ENCODE measurements at regions not wholly inside any gene's neighbourhood (a gene's known extent, or its start where the extent isn't known, plus 50 kb on each side); places are given as distances from the start of the nearest gene placed in this dataset.
"Not testable (repeated sequence)": the region's sequence is repeated elsewhere in the genome, so short reads cannot be mapped to it uniquely, and the experiment has no call there.

DNA sequence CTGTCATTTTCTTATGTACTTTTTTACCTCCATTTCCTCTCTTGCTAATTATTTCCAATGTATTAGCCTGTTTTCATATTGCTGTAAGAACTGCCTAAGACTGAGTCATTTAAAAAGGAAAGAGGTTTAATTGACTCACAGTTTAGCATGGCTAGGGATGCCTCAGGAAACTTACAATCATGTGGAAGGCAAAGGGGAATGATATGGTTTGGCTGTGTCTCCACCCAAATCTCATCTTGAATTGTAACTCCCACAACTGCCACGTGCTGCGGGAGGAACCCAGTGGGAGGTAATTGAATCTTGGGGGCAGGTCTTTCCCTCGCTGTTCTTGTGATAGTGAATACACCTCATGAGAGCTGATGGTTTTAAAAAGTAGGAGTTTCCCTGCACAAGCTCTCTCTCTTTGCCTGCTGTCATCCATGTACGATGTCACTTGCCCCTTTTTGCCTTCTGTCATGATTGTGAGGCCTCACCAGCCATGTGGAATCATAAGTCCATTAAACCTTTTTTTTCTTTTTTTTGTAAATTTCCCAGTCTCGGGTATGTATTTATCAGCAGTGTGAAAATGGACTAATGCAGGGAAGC lies 870.0 kb upstream of the INTU start:
- no peaks in the 10 kb centered on the region for H3K36me3 ChIP-seq
- no peak for DNase-seq (ENCODE audit: low spot score in 2 of 2)
- no peak overlapping the region for H3K27ac ChIP-seq
- no peak overlapping the region for H3K4me3 ChIP-seq
- WGBS, result 95% methylated on average over 5 of the region's 5 CpGs
- no peaks in the 10 kb centered on the region for H3K4me1 ChIP-seq
- no peaks in the 10 kb centered on the region for H3K27me3 ChIP-seq
- TF ChIP-seq POLR2A (IDR thresholded peaks at IDR 0.05) (no peak), EP300 (IDR thresholded peaks at IDR 0.05) (no peak), POLR2AphosphoS5 (IDR thresholded peaks at IDR 0.05) (no peak)
- TF ChIP-seq, protein P1, sequence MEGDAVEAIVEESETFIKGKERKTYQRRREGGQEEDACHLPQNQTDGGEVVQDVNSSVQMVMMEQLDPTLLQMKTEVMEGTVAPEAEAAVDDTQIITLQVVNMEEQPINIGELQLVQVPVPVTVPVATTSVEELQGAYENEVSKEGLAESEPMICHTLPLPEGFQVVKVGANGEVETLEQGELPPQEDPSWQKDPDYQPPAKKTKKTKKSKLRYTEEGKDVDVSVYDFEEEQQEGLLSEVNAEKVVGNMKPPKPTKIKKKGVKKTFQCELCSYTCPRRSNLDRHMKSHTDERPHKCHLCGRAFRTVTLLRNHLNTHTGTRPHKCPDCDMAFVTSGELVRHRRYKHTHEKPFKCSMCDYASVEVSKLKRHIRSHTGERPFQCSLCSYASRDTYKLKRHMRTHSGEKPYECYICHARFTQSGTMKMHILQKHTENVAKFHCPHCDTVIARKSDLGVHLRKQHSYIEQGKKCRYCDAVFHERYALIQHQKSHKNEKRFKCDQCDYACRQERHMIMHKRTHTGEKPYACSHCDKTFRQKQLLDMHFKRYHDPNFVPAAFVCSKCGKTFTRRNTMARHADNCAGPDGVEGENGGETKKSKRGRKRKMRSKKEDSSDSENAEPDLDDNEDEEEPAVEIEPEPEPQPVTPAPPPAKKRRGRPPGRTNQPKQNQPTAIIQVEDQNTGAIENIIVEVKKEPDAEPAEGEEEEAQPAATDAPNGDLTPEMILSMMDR (IDR thresholded peaks at IDR 0.05), result no peak
- H3K9me3 ChIP-seq, result no peaks in the 10 kb centered on the region

DNA sequence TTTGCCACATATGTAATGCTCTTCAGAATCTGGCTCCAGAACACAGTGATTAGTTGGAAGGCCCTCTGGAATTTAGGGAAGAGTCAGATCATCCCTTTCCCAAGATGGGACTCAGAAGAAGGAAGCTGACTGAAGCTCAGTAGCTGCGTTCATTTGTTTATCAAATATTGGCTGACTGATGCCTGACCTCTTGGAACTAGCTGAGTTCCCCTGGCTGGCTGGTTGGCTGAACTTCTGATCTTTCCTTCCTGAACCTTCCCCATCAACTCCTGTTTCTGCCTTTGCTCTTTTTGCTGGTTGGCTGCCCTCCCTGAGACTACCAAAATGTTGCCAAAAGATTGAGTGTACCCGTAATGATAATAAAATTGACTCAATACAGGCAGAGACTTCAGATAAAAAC lies 866.5 kb upstream of the INTU start:
- WGBS, result 17% methylated on average over 2 of the region's 2 CpGs
- H3K27ac ChIP-seq, result no peak overlapping the region
- no peaks in the 10 kb centered on the region for H3K27me3 ChIP-seq
- no peak for TF ChIP-seq POLR2A (IDR thresholded peaks at IDR 0.05)
- TF ChIP-seq POLR2AphosphoS5 (IDR thresholded peaks at IDR 0.05), result no peak
- TF ChIP-seq, protein P1 (IDR thresholded peaks at IDR 0.05), result no peak
- no peak for TF ChIP-seq EP300 (IDR thresholded peaks at IDR 0.05)
- DNase-seq (ENCODE audit: low spot score in 2 of 2), result no peak
- no peak overlapping the region for H3K4me3 ChIP-seq
- H3K4me1 ChIP-seq, result no peaks in the 10 kb centered on the region
- no peaks in the 10 kb centered on the region for H3K9me3 ChIP-seq
- H3K36me3 ChIP-seq, result no peaks in the 10 kb centered on the region

DNA sequence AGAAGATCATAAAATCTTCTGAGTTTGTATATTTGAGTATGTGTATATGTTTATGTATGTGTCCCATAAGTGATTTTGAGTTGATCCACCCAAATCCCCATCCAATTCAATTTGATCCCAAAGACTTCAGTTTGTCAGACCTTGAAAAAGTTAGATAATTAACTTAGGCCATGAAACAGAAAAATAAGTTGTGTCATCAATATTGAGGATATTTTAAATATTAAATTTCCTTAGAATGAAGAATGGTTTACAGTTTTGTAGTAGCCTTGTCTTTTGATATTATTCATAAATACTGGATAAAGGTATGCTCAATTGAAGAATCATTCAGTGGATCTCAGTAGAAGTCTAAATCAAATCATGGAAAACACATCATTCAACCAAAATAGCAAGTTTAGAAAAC lies 864.4 kb upstream of the INTU start:
- Histone ChIP-seq H3K27ac (no peak overlapping the region), H3K4me1 (no peaks in the 10 kb centered on the region), H3K9me3 (no peaks in the 10 kb centered on the region), H3K36me3 (no peaks in the 10 kb centered on the region), H3K4me3 (no peak overlapping the region), H3K27me3 (no peaks in the 10 kb centered on the region)
- TF ChIP-seq POLR2AphosphoS5 (IDR thresholded peaks at IDR 0.05) (no peak), EP300 (IDR thresholded peaks at IDR 0.05) (no peak), POLR2A (IDR thresholded peaks at IDR 0.05) (no peak)
- TF ChIP-seq, protein P1 (IDR thresholded peaks at IDR 0.05), result no peak
- no peak for DNase-seq (ENCODE audit: low spot score in 2 of 2)

DNA sequence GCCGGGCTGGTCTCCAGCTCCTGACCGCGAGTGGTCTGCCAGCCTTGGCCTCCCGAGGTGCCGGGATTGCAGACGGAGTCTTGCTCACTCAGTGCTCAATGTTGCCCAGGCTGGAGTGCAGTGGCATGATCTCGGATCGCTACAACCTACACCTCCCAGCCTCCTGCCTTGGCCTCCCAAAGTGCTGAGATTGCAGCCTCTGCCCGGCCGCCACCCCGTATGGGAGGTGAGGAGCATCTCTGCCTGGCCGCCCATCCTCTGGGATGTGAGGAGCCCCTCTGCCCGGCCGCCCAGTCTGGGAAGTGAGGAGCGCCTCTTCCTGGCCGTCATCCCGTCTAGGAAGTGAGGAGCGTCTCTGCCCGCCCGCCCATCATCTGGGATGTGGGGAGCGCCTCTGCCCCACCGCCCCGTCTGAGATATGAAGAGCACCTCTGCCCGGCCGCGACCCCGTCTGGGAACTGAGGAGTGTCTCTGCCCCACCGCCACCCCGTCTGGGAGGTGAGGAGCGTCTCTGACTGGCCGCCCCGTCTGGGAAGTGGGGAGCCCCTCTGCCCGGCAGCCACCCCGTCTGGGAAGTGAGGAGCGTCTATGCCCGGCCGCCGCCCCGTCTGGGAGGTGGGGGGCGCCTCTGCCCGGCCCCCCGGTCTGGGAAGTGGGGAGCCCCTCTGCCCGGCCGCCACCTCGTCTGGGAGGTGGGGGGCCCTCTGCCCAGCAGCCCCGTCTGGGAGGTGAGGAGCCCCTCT lies 861.8 kb upstream of the INTU start:
- DNase-seq (ENCODE audit: low spot score in 2 of 2); H3K4me3 ChIP-seq; H3K27ac ChIP-seq; H3K36me3 ChIP-seq; H3K9me3 ChIP-seq; H3K4me1 ChIP-seq; H3K27me3 ChIP-seq: not testable (repeated sequence)
- WGBS, result 94% methylated on average over 22 of the region's 46 CpGs

DNA sequence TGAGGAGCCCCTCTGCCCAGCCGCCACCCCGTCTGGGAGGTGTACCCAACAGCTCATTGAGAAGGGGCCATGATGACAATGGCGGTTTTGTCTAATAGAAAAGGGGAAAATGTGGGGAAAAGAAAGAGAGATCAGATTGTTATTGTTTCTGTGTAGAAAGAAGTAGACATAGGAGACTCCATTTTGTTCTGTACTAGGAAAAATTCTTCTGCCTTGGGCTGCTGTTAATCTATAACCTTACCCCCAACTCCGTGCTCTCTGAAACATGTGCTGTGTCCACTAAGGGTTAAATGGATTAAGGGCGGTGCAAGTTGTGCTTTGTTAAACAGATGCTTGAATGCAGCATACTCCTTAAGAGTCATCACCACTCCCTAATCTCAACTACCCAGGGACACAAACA lies 861.1 kb upstream of the INTU start:
- 70% methylated on average over 5 of the region's 5 CpGs for WGBS
- not testable (repeated sequence) for H3K36me3 ChIP-seq; H3K27me3 ChIP-seq; DNase-seq (ENCODE audit: low spot score in 2 of 2); H3K4me1 ChIP-seq; H3K4me3 ChIP-seq; H3K27ac ChIP-seq; H3K9me3 ChIP-seq

DNA sequence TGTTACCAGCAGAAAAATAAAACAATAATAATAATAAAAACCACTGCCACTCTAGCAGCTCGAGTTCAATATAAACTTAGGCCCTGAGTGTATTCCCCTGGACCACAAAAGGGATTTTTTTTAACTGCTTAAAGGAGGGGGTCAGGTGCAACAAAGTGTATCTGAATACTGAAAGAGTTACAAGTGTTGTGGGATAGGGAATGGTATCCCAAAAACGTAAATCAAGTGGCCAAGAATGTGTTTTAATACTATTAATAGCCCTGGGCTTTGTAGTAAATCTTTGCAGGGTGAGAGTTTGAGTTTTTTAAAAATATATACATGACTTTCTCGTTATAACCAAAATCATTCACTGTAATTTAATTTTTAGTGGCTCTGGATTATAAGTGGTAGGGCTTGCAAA lies 860.1 kb upstream of the INTU start:
- WGBS, result 40% methylated on average over 3 of the region's 3 CpGs
- TF ChIP-seq POLR2A (IDR thresholded peaks at IDR 0.05), result no peak
- no peak for TF ChIP-seq POLR2AphosphoS5 (IDR thresholded peaks at IDR 0.05)
- TF ChIP-seq EP300 (IDR thresholded peaks at IDR 0.05), result no peak
- TF ChIP-seq, protein P1 (IDR thresholded peaks at IDR 0.05), result no peak
- no peak for DNase-seq (ENCODE audit: low spot score in 2 of 2)

More for the DNA sequence above, 860.1 kb upstream of the INTU start:
- Histone ChIP-seq H3K27ac (no peak overlapping the region), H3K4me1 (no peaks in the 10 kb centered on the region), H3K9me3 (no peaks in the 10 kb centered on the region), H3K4me3 (no peak overlapping the region), H3K27me3 (no peaks in the 10 kb centered on the region), H3K36me3 (no peaks in the 10 kb centered on the region)

Data from suprapubic skin (tissue), 4 donors.